ENCODE measurements at regions not wholly inside any gene's neighbourhood (a gene's known extent, or its start where the extent isn't known, plus 50 kb on each side); places are given as distances from the start of the nearest gene placed in this dataset.
A peak's percentile ranks its signal among the peaks of the same experiment; 100 is the strongest.
"Not testable (repeated sequence)": the region's sequence is repeated elsewhere in the genome, so short reads cannot be mapped to it uniquely, and the experiment has no call there.

- H3K9me3 ChIP-seq (ENCODE audit: control insufficient read depth, low read length); H3K36me3 ChIP-seq (ENCODE audit: control insufficient read depth in 1 of 2, insufficient read depth in 2 of 2, low read length in 1 of 2); DNase-seq; H3K4me3 ChIP-seq (ENCODE audit: low read length in 2 of 2); H3K27me3 ChIP-seq (ENCODE audit: control insufficient read depth in 1 of 2, insufficient read depth in 2 of 2, low read length in 1 of 2); ATAC-seq (ENCODE audit: low FRiP score); H3K27ac ChIP-seq (ENCODE audit: low read depth in 1 of 2, low read length in 2 of 2); intact Hi-C loops (cut with DNase I); H3K4me1 ChIP-seq (ENCODE audit: control insufficient read depth in 1 of 2, insufficient read depth in 2 of 2, low read length in 2 of 2): not testable (repeated sequence)
- 86 to 87% methylated on average over 8 of the region's 8 CpGs for WGBS, 2 donors
Measured at GRCh38 chr2:158885018-158885678, 83.3 kb upstream of the TANC1 start.

- H3K36me3 ChIP-seq (ENCODE audit: control insufficient read depth in 1 of 2, insufficient read depth in 2 of 2, low read length in 1 of 2); intact Hi-C loops (cut with DNase I); H3K27me3 ChIP-seq (ENCODE audit: control insufficient read depth in 1 of 2, insufficient read depth in 2 of 2, low read length in 1 of 2); H3K4me3 ChIP-seq (ENCODE audit: low read length in 2 of 2); DNase-seq; H3K27ac ChIP-seq (ENCODE audit: low read depth in 1 of 2, low read length in 2 of 2); ATAC-seq (ENCODE audit: low FRiP score); H3K4me1 ChIP-seq (ENCODE audit: control insufficient read depth in 1 of 2, insufficient read depth in 2 of 2, low read length in 2 of 2); H3K9me3 ChIP-seq (ENCODE audit: control insufficient read depth, low read length): not testable (repeated sequence)
- 91 to 94% methylated on average over 10 of the region's 10 CpGs for WGBS, 2 donors
Measured at GRCh38 chr2:158885679-158886050, 82.8 kb upstream of the TANC1 start.

GRCh38 chr2:158889135-158889853 is 79.1 kb upstream of the TANC1 start:
- H3K9me3 ChIP-seq (ENCODE audit: control insufficient read depth, low read length) = no peaks in the 10 kb centered on the region
- no peaks in the 10 kb centered on the region for H3K27me3 ChIP-seq (ENCODE audit: control insufficient read depth in 1 of 2, insufficient read depth in 2 of 2, low read length in 1 of 2)
- H3K4me1 ChIP-seq (ENCODE audit: control insufficient read depth in 1 of 2, insufficient read depth in 2 of 2, low read length in 2 of 2) = no peaks in the 10 kb centered on the region
- ATAC-seq (ENCODE audit: low FRiP score) (no peak), DNase-seq (no peak)
- H3K36me3 ChIP-seq (ENCODE audit: control insufficient read depth in 1 of 2, insufficient read depth in 2 of 2, low read length in 1 of 2) = no peaks in the 10 kb centered on the region
- intact Hi-C loops (cut with DNase I) = no loop called here
- H3K4me3 ChIP-seq (ENCODE audit: low read length in 2 of 2) = no peak overlapping the region
- no peak overlapping the region for H3K27ac ChIP-seq (ENCODE audit: low read depth in 1 of 2, low read length in 2 of 2)
- 95 to 96% methylated on average over 2 of the region's 2 CpGs for WGBS, 2 donors

- Histone ChIP-seq H3K36me3 (ENCODE audit: control insufficient read depth in 1 of 2, insufficient read depth in 2 of 2, low read length in 1 of 2) (no peaks in the 10 kb centered on the region), H3K27me3 (ENCODE audit: control insufficient read depth in 1 of 2, insufficient read depth in 2 of 2, low read length in 1 of 2) (no peaks in the 10 kb centered on the region), H3K27ac (ENCODE audit: low read depth in 1 of 2, low read length in 2 of 2) (no peak overlapping the region), H3K9me3 (ENCODE audit: control insufficient read depth, low read length) (no peaks in the 10 kb centered on the region), H3K4me3 (ENCODE audit: low read length in 2 of 2) (no peak overlapping the region), H3K4me1 (ENCODE audit: control insufficient read depth in 1 of 2, insufficient read depth in 2 of 2, low read length in 2 of 2) (no peaks in the 10 kb centered on the region)
- 92 to 97% methylated on average over 3 of the region's 3 CpGs for WGBS, 2 donors
- DNase-seq = no peak
- intact Hi-C loops (cut with DNase I) = no loop called here
- ATAC-seq (ENCODE audit: low FRiP score) = no peak
Measured at GRCh38 chr2:158890296-158890905, 78.0 kb upstream of the TANC1 start.

GRCh38 chr2:158893026-158893425 is 75.4 kb upstream of the TANC1 start:
- WGBS, 2 donors = 14 to 17% methylated on average over 8 of the region's 8 CpGs
- no peaks in the 10 kb centered on the region for H3K9me3 ChIP-seq (ENCODE audit: control insufficient read depth, low read length)
- no peak overlapping the region for H3K27ac ChIP-seq (ENCODE audit: low read depth in 1 of 2, low read length in 2 of 2)
- no peaks in the 10 kb centered on the region for H3K4me1 ChIP-seq (ENCODE audit: control insufficient read depth in 1 of 2, insufficient read depth in 2 of 2, low read length in 2 of 2)
- intact Hi-C loops (cut with DNase I) = no loop called here
- DNase-seq (no peak), ATAC-seq (ENCODE audit: low FRiP score) (peak; percentile 24)
- H3K36me3 ChIP-seq (ENCODE audit: control insufficient read depth in 1 of 2, insufficient read depth in 2 of 2, low read length in 1 of 2) = no peaks in the 10 kb centered on the region
- no peak overlapping the region for H3K4me3 ChIP-seq (ENCODE audit: low read length in 2 of 2)
- H3K27me3 ChIP-seq (ENCODE audit: control insufficient read depth in 1 of 2, insufficient read depth in 2 of 2, low read length in 1 of 2) = no peaks in the 10 kb centered on the region

GRCh38 chr2:158893474-158893873 is 75.0 kb upstream of the TANC1 start:
- H3K27me3 ChIP-seq (ENCODE audit: control insufficient read depth in 1 of 2, insufficient read depth in 2 of 2, low read length in 1 of 2) = no peaks in the 10 kb centered on the region
- 73 to 91% methylated on average over 2 of the region's 2 CpGs for WGBS, 2 donors
- no peaks in the 10 kb centered on the region for H3K9me3 ChIP-seq (ENCODE audit: control insufficient read depth, low read length)
- H3K36me3 ChIP-seq (ENCODE audit: control insufficient read depth in 1 of 2, insufficient read depth in 2 of 2, low read length in 1 of 2) = no peaks in the 10 kb centered on the region
- no peak for DNase-seq
- H3K4me1 ChIP-seq (ENCODE audit: control insufficient read depth in 1 of 2, insufficient read depth in 2 of 2, low read length in 2 of 2) = no peaks in the 10 kb centered on the region
- no peak for ATAC-seq (ENCODE audit: low FRiP score)
- intact Hi-C loops (cut with DNase I) = no loop called here
- no peak overlapping the region for H3K27ac ChIP-seq (ENCODE audit: low read depth in 1 of 2, low read length in 2 of 2)
- H3K4me3 ChIP-seq (ENCODE audit: low read length in 2 of 2) = no peak overlapping the region

- Histone ChIP-seq H3K4me1 (ENCODE audit: control insufficient read depth in 1 of 2, insufficient read depth in 2 of 2, low read length in 2 of 2) (no peaks in the 10 kb centered on the region), H3K4me3 (ENCODE audit: low read length in 2 of 2) (no peak overlapping the region), H3K9me3 (ENCODE audit: control insufficient read depth, low read length) (no peaks in the 10 kb centered on the region), H3K36me3 (ENCODE audit: control insufficient read depth in 1 of 2, insufficient read depth in 2 of 2, low read length in 1 of 2) (no peaks in the 10 kb centered on the region), H3K27me3 (ENCODE audit: control insufficient read depth in 1 of 2, insufficient read depth in 2 of 2, low read length in 1 of 2) (no peaks in the 10 kb centered on the region), H3K27ac (ENCODE audit: low read depth in 1 of 2, low read length in 2 of 2) (no peak overlapping the region)
- no peak for ATAC-seq (ENCODE audit: low FRiP score)
- WGBS, 2 donors = 71 to 79% methylated on average over 5 of the region's 5 CpGs
- DNase-seq = no peak
- intact Hi-C loops (cut with DNase I) = no loop called here
Measured at GRCh38 chr2:158894078-158894477, 74.4 kb upstream of the TANC1 start.

- no peaks in the 10 kb centered on the region for H3K9me3 ChIP-seq (ENCODE audit: control insufficient read depth, low read length)
- H3K36me3 ChIP-seq (ENCODE audit: control insufficient read depth in 1 of 2, insufficient read depth in 2 of 2, low read length in 1 of 2) = no peaks in the 10 kb centered on the region
- ATAC-seq (ENCODE audit: low FRiP score) = no peak
- 80 to 85% methylated on average over 4 of the region's 4 CpGs for WGBS, 2 donors
- intact Hi-C loops (cut with DNase I) = no loop called here
- no peak overlapping the region for H3K27ac ChIP-seq (ENCODE audit: low read depth in 1 of 2, low read length in 2 of 2)
- no peak overlapping the region for H3K4me3 ChIP-seq (ENCODE audit: low read length in 2 of 2)
- no peaks in the 10 kb centered on the region for H3K4me1 ChIP-seq (ENCODE audit: control insufficient read depth in 1 of 2, insufficient read depth in 2 of 2, low read length in 2 of 2)
- no peak for DNase-seq
- H3K27me3 ChIP-seq (ENCODE audit: control insufficient read depth in 1 of 2, insufficient read depth in 2 of 2, low read length in 1 of 2) = no peaks in the 10 kb centered on the region
Measured at GRCh38 chr2:158894572-158894971, 73.9 kb upstream of the TANC1 start.

GRCh38 chr2:158900345-158900744 is 68.1 kb upstream of the TANC1 start:
- no peak for ATAC-seq (ENCODE audit: low FRiP score)
- intact Hi-C loops (cut with DNase I) = loop anchor here (2.0 to 10.0 kb wide), 3 partner anchors 217 to 284 kb away; no protein-coding TSS in a partner anchor
- H3K27ac ChIP-seq (ENCODE audit: low read depth in 1 of 2, low read length in 2 of 2) = no peak overlapping the region
- H3K27me3 ChIP-seq (ENCODE audit: control insufficient read depth in 1 of 2, insufficient read depth in 2 of 2, low read length in 1 of 2) = no peaks in the 10 kb centered on the region
- no peaks in the 10 kb centered on the region for H3K9me3 ChIP-seq (ENCODE audit: control insufficient read depth, low read length)
- DNase-seq = no peak
- WGBS, 2 donors = 85 to 95% methylated on average over 8 of the region's 8 CpGs
- no peaks in the 10 kb centered on the region for H3K36me3 ChIP-seq (ENCODE audit: control insufficient read depth in 1 of 2, insufficient read depth in 2 of 2, low read length in 1 of 2)
- no peak overlapping the region for H3K4me3 ChIP-seq (ENCODE audit: low read length in 2 of 2)
- no peaks in the 10 kb centered on the region for H3K4me1 ChIP-seq (ENCODE audit: control insufficient read depth in 1 of 2, insufficient read depth in 2 of 2, low read length in 2 of 2)

Measured in aorta (tissue), 5 donors.